ENCODE measurements at regions not wholly inside any gene's neighbourhood (a gene's known extent, or its start where the extent isn't known, plus 50 kb on each side); places are given as distances from the start of the nearest gene placed in this dataset.

GRCh38 chr14:82425261-82425660 is 891.6 kb upstream of the SEL1L start:
- H3K9me3 ChIP-seq (ENCODE audit: low read length): no peaks in the 10 kb centered on the region

GRCh38 chr14:82431031-82431430 is 897.4 kb upstream of the SEL1L start:
- H2AFZ ChIP-seq (ENCODE audit: low read length): no peak overlapping the region
- no peaks in the 10 kb centered on the region for H3K79me2 ChIP-seq (ENCODE audit: insufficient read depth, low read depth, low read length)
- ChIA-PET POLR2A (no interaction called here), CTCF (ENCODE audit: unreplicated experiment) (no interaction called here)
- no peak overlapping the region for H3K27ac ChIP-seq (ENCODE audit: low read depth, low read length, poor library complexity, severe bottlenecking)
- H3K4me1 ChIP-seq (ENCODE audit: insufficient read depth, low read length, poor library complexity, severe bottlenecking): no peaks in the 10 kb centered on the region
- no peaks in the 10 kb centered on the region for H3K36me3 ChIP-seq (ENCODE audit: insufficient read depth, low read length)
- H4K20me1 ChIP-seq (ENCODE audit: insufficient read depth, low read length): no peaks in the 10 kb centered on the region
- no peak overlapping the region for H3K4me2 ChIP-seq (ENCODE audit: low read length)
- BruUV-seq (replicated peaks): no TSS peak
- no peak overlapping the region for H3K4me3 ChIP-seq (ENCODE audit: low read depth, low read length, poor library complexity, severe bottlenecking)
- intact Hi-C loops (cut with micrococcal nuclease; ENCODE audit: unreplicated experiment): no loop called here
- no peaks in the 10 kb centered on the region for H3K9me2 ChIP-seq (ENCODE audit: insufficient read depth, low read length)
- TF ChIP-seq EZH2phosphoT487 (IDR thresholded peaks at IDR 0.05; ENCODE audit: borderline replicate concordance, low read depth, low read length): no peak
- TF ChIP-seq, protein P1, sequence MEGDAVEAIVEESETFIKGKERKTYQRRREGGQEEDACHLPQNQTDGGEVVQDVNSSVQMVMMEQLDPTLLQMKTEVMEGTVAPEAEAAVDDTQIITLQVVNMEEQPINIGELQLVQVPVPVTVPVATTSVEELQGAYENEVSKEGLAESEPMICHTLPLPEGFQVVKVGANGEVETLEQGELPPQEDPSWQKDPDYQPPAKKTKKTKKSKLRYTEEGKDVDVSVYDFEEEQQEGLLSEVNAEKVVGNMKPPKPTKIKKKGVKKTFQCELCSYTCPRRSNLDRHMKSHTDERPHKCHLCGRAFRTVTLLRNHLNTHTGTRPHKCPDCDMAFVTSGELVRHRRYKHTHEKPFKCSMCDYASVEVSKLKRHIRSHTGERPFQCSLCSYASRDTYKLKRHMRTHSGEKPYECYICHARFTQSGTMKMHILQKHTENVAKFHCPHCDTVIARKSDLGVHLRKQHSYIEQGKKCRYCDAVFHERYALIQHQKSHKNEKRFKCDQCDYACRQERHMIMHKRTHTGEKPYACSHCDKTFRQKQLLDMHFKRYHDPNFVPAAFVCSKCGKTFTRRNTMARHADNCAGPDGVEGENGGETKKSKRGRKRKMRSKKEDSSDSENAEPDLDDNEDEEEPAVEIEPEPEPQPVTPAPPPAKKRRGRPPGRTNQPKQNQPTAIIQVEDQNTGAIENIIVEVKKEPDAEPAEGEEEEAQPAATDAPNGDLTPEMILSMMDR (conservative IDR thresholded peaks at IDR 0.05; ENCODE audit: low read length): no peak
- DNase-seq (ENCODE audit: low spot score): no peak
- no peaks in the 10 kb centered on the region for H3K9me3 ChIP-seq (ENCODE audit: low read length)

More at GRCh38 chr14:82425261-82425660, 891.6 kb upstream of the SEL1L start:
- Histone ChIP-seq H2AFZ (ENCODE audit: low read length) (no peak overlapping the region), H3K4me3 (ENCODE audit: low read depth, low read length, poor library complexity, severe bottlenecking) (no peak overlapping the region), H3K36me3 (ENCODE audit: insufficient read depth, low read length) (no peaks in the 10 kb centered on the region), H3K9me2 (ENCODE audit: insufficient read depth, low read length) (no peaks in the 10 kb centered on the region), H3K27ac (ENCODE audit: low read depth, low read length, poor library complexity, severe bottlenecking) (no peak overlapping the region), H4K20me1 (ENCODE audit: insufficient read depth, low read length) (no peaks in the 10 kb centered on the region), H3K4me2 (ENCODE audit: low read length) (no peak overlapping the region), H3K4me1 (ENCODE audit: insufficient read depth, low read length, poor library complexity, severe bottlenecking) (no peaks in the 10 kb centered on the region), H3K79me2 (ENCODE audit: insufficient read depth, low read depth, low read length) (no peaks in the 10 kb centered on the region)
- intact Hi-C loops (cut with micrococcal nuclease; ENCODE audit: unreplicated experiment): no loop called here
- no peak for DNase-seq (ENCODE audit: low spot score)
- no peak for TF ChIP-seq EZH2phosphoT487 (IDR thresholded peaks at IDR 0.05; ENCODE audit: borderline replicate concordance, low read depth, low read length)
- TF ChIP-seq, protein P1 (conservative IDR thresholded peaks at IDR 0.05; ENCODE audit: low read length): no peak
- ChIA-PET CTCF (ENCODE audit: unreplicated experiment) (no interaction called here), POLR2A (no interaction called here)
- no TSS peak for BruUV-seq (replicated peaks)

DNA sequence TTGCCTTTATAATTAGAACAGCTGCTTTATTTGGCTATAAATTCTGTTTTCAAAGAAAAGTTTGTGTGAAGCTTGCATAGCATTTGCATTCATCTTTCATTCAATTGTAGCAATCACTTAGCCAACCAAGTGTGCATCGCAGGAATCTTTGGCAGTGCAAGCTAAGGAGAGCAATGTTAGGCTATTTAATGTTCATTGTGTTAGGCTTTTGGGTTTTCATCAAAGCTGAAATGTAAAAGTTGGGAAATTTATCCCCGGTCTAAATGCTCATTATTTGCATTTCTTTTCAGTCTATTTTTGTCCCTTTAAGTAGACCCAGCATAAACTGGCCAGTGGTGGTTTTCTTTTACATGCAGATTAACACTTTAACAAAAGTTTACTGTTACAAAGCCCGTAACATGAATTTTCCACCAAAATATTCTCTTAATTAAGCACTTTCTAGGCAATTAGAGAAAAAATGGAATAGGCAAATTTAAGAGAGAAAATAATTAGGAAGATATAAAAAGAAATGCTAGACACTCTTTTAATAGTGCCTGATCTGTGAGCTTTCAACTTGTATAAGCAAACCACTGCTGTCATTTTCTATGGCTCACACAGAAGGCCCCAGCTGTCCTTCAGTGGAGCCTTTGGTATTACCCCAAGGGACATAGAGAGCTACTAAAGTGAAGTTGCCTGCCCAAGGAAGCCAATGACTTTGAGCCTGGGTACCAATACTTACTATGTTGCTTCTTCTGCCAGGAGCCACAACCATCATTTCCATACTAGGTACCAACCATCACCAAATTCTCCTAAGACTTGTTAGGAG is 898.9 kb upstream of the SEL1L start:
- POLR2A ChIA-PET: no interaction called here
- no TSS peak for BruUV-seq (replicated peaks)

More for the DNA sequence above, 898.9 kb upstream of the SEL1L start:
- CTCF ChIA-PET (ENCODE audit: unreplicated experiment): no interaction called here
- no peaks in the 10 kb centered on the region for H4K20me1 ChIP-seq (ENCODE audit: insufficient read depth, low read length)
- no peak for TF ChIP-seq EZH2phosphoT487 (IDR thresholded peaks at IDR 0.05; ENCODE audit: borderline replicate concordance, low read depth, low read length)
- TF ChIP-seq, protein P1 (conservative IDR thresholded peaks at IDR 0.05; ENCODE audit: low read length): no peak
- no peak for DNase-seq (ENCODE audit: low spot score)
- H3K4me3 ChIP-seq (ENCODE audit: low read depth, low read length, poor library complexity, severe bottlenecking): no peak overlapping the region
- no peak overlapping the region for H3K4me2 ChIP-seq (ENCODE audit: low read length)
- no peak overlapping the region for H2AFZ ChIP-seq (ENCODE audit: low read length)
- no peaks in the 10 kb centered on the region for H3K9me3 ChIP-seq (ENCODE audit: low read length)
- no peaks in the 10 kb centered on the region for H3K4me1 ChIP-seq (ENCODE audit: insufficient read depth, low read length, poor library complexity, severe bottlenecking)
- intact Hi-C loops (cut with micrococcal nuclease; ENCODE audit: unreplicated experiment): no loop called here
- H3K27ac ChIP-seq (ENCODE audit: low read depth, low read length, poor library complexity, severe bottlenecking): no peak overlapping the region
- no peaks in the 10 kb centered on the region for H3K79me2 ChIP-seq (ENCODE audit: insufficient read depth, low read depth, low read length)
- no peaks in the 10 kb centered on the region for H3K9me2 ChIP-seq (ENCODE audit: insufficient read depth, low read length)
- H3K36me3 ChIP-seq (ENCODE audit: insufficient read depth, low read length): no peaks in the 10 kb centered on the region

All from OCI-LY7 (cell line).